HPDE6-E6E7 (cell line): ENCODE measurements at regions not wholly inside any gene's neighbourhood (a gene's known extent, or its start where the extent isn't known, plus 50 kb on each side); places are given as distances from the start of the nearest gene placed in this dataset.
"Not testable (repeated sequence)": the region's sequence is repeated elsewhere in the genome, so short reads cannot be mapped to it uniquely, and the experiment has no call there.

Source experiments
- DNase-seq: peaks from one replicate; pipeline ENCODE4 v3.0.0; 2011; ENCODE audit warnings: missing footprints; ENCODE audit errors: extremely low spot score

GRCh38 chr12:84054811-84055210 lies 857.8 kb downstream of the SLC6A15 start:
- no peak for DNase-seq

GRCh38 chr12:84047881-84048280 lies 864.7 kb downstream of the SLC6A15 start:
- no peak for DNase-seq

GRCh38 chr12:84046859-84047258 lies 865.7 kb downstream of the SLC6A15 start:
- no peak for DNase-seq

- no peak for DNase-seq
These were observed 869.2 kb downstream of the SLC6A15 start for GRCh38 chr12:84043355-84043754.

GRCh38 chr12:84038242-84038641 lies 874.4 kb downstream of the SLC6A15 start:
- DNase-seq = no peak

GRCh38 chr12:84036912-84037311 lies 875.7 kb downstream of the SLC6A15 start:
- DNase-seq = no peak

GRCh38 chr12:84035766-84036165 lies 876.8 kb downstream of the SLC6A15 start:
- DNase-seq = no peak

- no peak for DNase-seq
These were observed 877.7 kb downstream of the SLC6A15 start for GRCh38 chr12:84034871-84035270.

- no peak for DNase-seq
These were observed 879.4 kb downstream of the SLC6A15 start for GRCh38 chr12:84033162-84033561.

GRCh38 chr12:84018556-84019179 lies 893.9 kb downstream of the SLC6A15 start:
- not testable (repeated sequence) for DNase-seq

GRCh38 chr12:84016956-84017355 lies 895.6 kb downstream of the SLC6A15 start:
- no peak for DNase-seq

GRCh38 chr12:83997423-83997822 lies 915.2 kb downstream of the SLC6A15 start:
- DNase-seq = no peak

GRCh38 chr12:83996671-83997070 lies 915.9 kb downstream of the SLC6A15 start:
- no peak for DNase-seq

GRCh38 chr12:83985084-83985483 lies 927.5 kb downstream of the SLC6A15 start:
- DNase-seq = no peak

- DNase-seq = no peak
These were observed 932.2 kb downstream of the SLC6A15 start for GRCh38 chr12:83980398-83980797.

GRCh38 chr12:83979785-83980184 lies 932.8 kb downstream of the SLC6A15 start:
- DNase-seq = no peak

GRCh38 chr12:83971781-83972180 lies 940.8 kb downstream of the SLC6A15 start:
- DNase-seq = no peak

- no peak for DNase-seq
These were observed 951.8 kb downstream of the SLC6A15 start for GRCh38 chr12:83960767-83961166.

- no peak for DNase-seq
These were observed 953.6 kb downstream of the SLC6A15 start for GRCh38 chr12:83958997-83959396.

GRCh38 chr12:83954956-83955601 lies 957.5 kb downstream of the SLC6A15 start:
- DNase-seq = no peak

- no peak for DNase-seq
These were observed 958.4 kb downstream of the SLC6A15 start for GRCh38 chr12:83954071-83954789.

- DNase-seq = peak; percentile 9
These were observed 966.7 kb downstream of the SLC6A15 start for GRCh38 chr12:83945871-83946270.

- no peak for DNase-seq
These were observed 972.9 kb downstream of the SLC6A15 start for GRCh38 chr12:83939718-83940117.
